H9 (cell line): ENCODE measurements at regions not wholly inside any gene's neighbourhood (a gene's known extent, or its start where the extent isn't known, plus 50 kb on each side); places are given as distances from the start of the nearest gene placed in this dataset.

Experiments used
- DNase-seq: peaks from one replicate; pipeline ENCODE4 v3.0.0-alpha.2; 2017
- H2AFZ ChIP-seq: one replicate; pipeline ENCODE4 v1.6.1; 2013; ENCODE audit warnings: mild to moderate bottlenecking, low read length, control low read depth, moderate library complexity
- H2AK5ac ChIP-seq: 2 replicates; pipeline ENCODE4 v1.6.1; 2013; ENCODE audit warnings: low read length, control low read depth, mixed read lengths; ENCODE audit not compliant: insufficient read length
- H2BK120ac ChIP-seq: one replicate; pipeline ENCODE4 v1.6.1; 2013; ENCODE audit warnings: low read depth, mild to moderate bottlenecking, low read length, control low read depth, inconsistent platforms; ENCODE audit not compliant: poor library complexity, severe bottlenecking
- H2BK12ac ChIP-seq: 2 replicates; pipeline ENCODE4 v1.6.1; 2013; ENCODE audit warnings: low read length, control low read depth, mixed read lengths, low read depth; ENCODE audit not compliant: insufficient read length
- H2BK15ac ChIP-seq: 2 replicates; pipeline ENCODE4 v1.6.1; 2013; ENCODE audit warnings: low read depth, low read length, control low read depth
- H2BK20ac ChIP-seq: one replicate; pipeline ENCODE4 v1.6.1; 2013; ENCODE audit warnings: low read depth, mild to moderate bottlenecking, low read length, control low read depth, inconsistent platforms; ENCODE audit not compliant: poor library complexity, severe bottlenecking
- H2BK5ac ChIP-seq: 2 replicates; pipeline ENCODE4 v1.6.1; 2013; ENCODE audit warnings: low read length, control low read depth, mixed read lengths; ENCODE audit not compliant: insufficient read length
- H3K14ac ChIP-seq: 2 replicates; pipeline ENCODE4 v1.6.1; 2013; ENCODE audit warnings: low read length, control low read depth; ENCODE audit not compliant: insufficient read depth
- H3K18ac ChIP-seq: 2 replicates; pipeline ENCODE4 v1.6.1; 2013; ENCODE audit warnings: low read depth, mild to moderate bottlenecking, mixed read lengths, low read length, control low read depth; ENCODE audit not compliant: insufficient read length
- H3K23ac ChIP-seq: 2 replicates; pipeline ENCODE4 v1.6.1; 2013; ENCODE audit warnings: low read length, control low read depth, mixed read lengths, low read depth; ENCODE audit not compliant: insufficient read length
- H3K23me2 ChIP-seq: 2 replicates; pipeline ENCODE4 v1.6.1; 2013; ENCODE audit warnings: low read depth, mild to moderate bottlenecking, mixed read lengths, low read length, control low read depth; ENCODE audit not compliant: insufficient read length, poor library complexity, severe bottlenecking
- H3K27ac ChIP-seq: 2 replicates; pipeline ENCODE4 v1.5.1; 2013; ENCODE audit warnings: low read length, control low read depth, mixed read lengths, low read depth; ENCODE audit not compliant: insufficient read length
- H3K27me3 ChIP-seq: 2 replicates; pipeline ENCODE4 v1.6.1; 2013; ENCODE audit warnings: low read length, control low read depth, inconsistent platforms; ENCODE audit not compliant: insufficient read depth
- H3K4ac ChIP-seq: 2 replicates; pipeline ENCODE4 v1.6.1; 2013; ENCODE audit warnings: low read depth, mild to moderate bottlenecking, control low read depth, inconsistent platforms, low read length, moderate library complexity
- H3K4me1 ChIP-seq: 2 replicates; pipeline ENCODE4 v1.6.1; 2013; ENCODE audit warnings: low read length, control low read depth, inconsistent platforms; ENCODE audit not compliant: insufficient read depth
- H3K4me2 ChIP-seq: 2 replicates; pipeline ENCODE4 v1.6.1; 2013; ENCODE audit warnings: low read length, control low read depth, mixed read lengths; ENCODE audit not compliant: insufficient read length, insufficient read depth
- H3K56ac ChIP-seq: 2 replicates; pipeline ENCODE4 v1.6.1; 2013; ENCODE audit warnings: low read depth, mild to moderate bottlenecking, mixed read lengths, low read length, control low read depth; ENCODE audit not compliant: insufficient read length
- H3K79me1 ChIP-seq: 2 replicates; pipeline ENCODE4 v1.6.1; 2013; ENCODE audit warnings: low read depth, mild to moderate bottlenecking, moderate library complexity, low read length, control low read depth, inconsistent platforms; ENCODE audit not compliant: insufficient read depth, poor library complexity, severe bottlenecking
- H3K79me2 ChIP-seq: 2 replicates; pipeline ENCODE4 v1.6.1; 2013; ENCODE audit warnings: low read length, control low read depth, inconsistent platforms; ENCODE audit not compliant: insufficient read depth
- H3K9ac ChIP-seq: 2 replicates; pipeline ENCODE4 v1.6.1; 2013; ENCODE audit warnings: low read length, control low read depth, mixed read lengths; ENCODE audit not compliant: insufficient read length; ENCODE audit errors: extremely low read depth
- H3K9me3 ChIP-seq: one replicate; pipeline ENCODE4 v1.6.1; 2013; ENCODE audit warnings: low read depth, low read length, inconsistent platforms; ENCODE audit not compliant: control insufficient read depth
- H3T11ph ChIP-seq: one replicate; pipeline ENCODE4 v1.6.1; 2013; ENCODE audit warnings: mild to moderate bottlenecking, low read length, control low read depth, inconsistent platforms
- H4K20me1 ChIP-seq: one replicate; pipeline ENCODE4 v1.6.1; 2013; ENCODE audit not compliant: control insufficient read depth, insufficient read length, insufficient read depth
- H4K5ac ChIP-seq: 2 replicates; pipeline ENCODE4 v1.6.1; 2013; ENCODE audit warnings: low read depth, mild to moderate bottlenecking, mixed read lengths, low read length, control low read depth; ENCODE audit not compliant: insufficient read length
- H4K8ac ChIP-seq: replicated peaks from 2 replicates; pipeline ENCODE4 v1.6.1; 2013; ENCODE audit warnings: low read length, control low read depth, mixed read lengths, low read depth; ENCODE audit not compliant: insufficient read length
- H4K91ac ChIP-seq: 2 replicates; pipeline ENCODE4 v1.6.1; 2013; ENCODE audit warnings: low read depth, mild to moderate bottlenecking, moderate library complexity, mixed read lengths, low read length, control low read depth; ENCODE audit not compliant: insufficient read length
- H3K27ac Mint-ChIP-seq, 3 experiments: 2 replicates in 2 of 3; 3 replicates in 1 of 3; pipeline ENCODE4 v1.8.0; 2020 to 2021; ENCODE audit warnings: mixed read lengths in 3 of 3, mild to moderate bottlenecking in 1 of 3, moderate library complexity in 1 of 3
- H3K27me3 Mint-ChIP-seq: 2 replicates; pipeline ENCODE4 v1.8.0; 2021; ENCODE audit warnings: low read depth, mild to moderate bottlenecking, moderate library complexity, mixed read lengths
- H3K36me3 Mint-ChIP-seq, 3 experiments: 2 replicates in 2 of 3; 3 replicates in 1 of 3; pipeline ENCODE4 v1.8.0; 2020 to 2021; ENCODE audit warnings: low read depth in 3 of 3, mixed read lengths in 3 of 3; ENCODE audit not compliant: insufficient read depth in 1 of 3
- H3K4me1 Mint-ChIP-seq, 2 experiments: 2 replicates each; pipeline ENCODE4 v1.8.0; 2020; ENCODE audit warnings: mixed read lengths in 2 of 2
- H3K4me3 Mint-ChIP-seq, 2 experiments: 2 replicates in 1 of 2; 3 replicates in 1 of 2; pipeline ENCODE4 v1.8.0; 2020 to 2021; ENCODE audit warnings: mild to moderate bottlenecking in 2 of 2, mixed read lengths in 2 of 2, moderate library complexity in 1 of 2
- H3K9me3 Mint-ChIP-seq, 2 experiments: 2 replicates in 1 of 2; 3 replicates in 1 of 2; pipeline ENCODE4 v1.8.0; 2020; ENCODE audit warnings: mild to moderate bottlenecking in 2 of 2, mixed read lengths in 2 of 2, moderate library complexity in 1 of 2
- WGBS: extraction: QIAGEN DNeasy Blood & Tissue Kit; methylation state at CpG from one replicate; pipeline ENCODE4 v1.1.7; 2013; ENCODE audit warnings: missing lambda C conversion rate, low lambda C conversion rate, mixed read lengths; ENCODE audit not compliant: insufficient read length; ENCODE audit errors: extremely low coverage; 5-methylcytosine and 5-hydroxymethylcytosine counted together
- TF ChIP-seq, protein P1 (sequence below): fragments of 200-600 bp; sonication (generic); conservative IDR thresholded peaks from 3 replicates; pipeline ENCODE4 v1.8.0; 2021; ENCODE audit warnings: antibody characterized with exemption, mild to moderate bottlenecking

DNA sequence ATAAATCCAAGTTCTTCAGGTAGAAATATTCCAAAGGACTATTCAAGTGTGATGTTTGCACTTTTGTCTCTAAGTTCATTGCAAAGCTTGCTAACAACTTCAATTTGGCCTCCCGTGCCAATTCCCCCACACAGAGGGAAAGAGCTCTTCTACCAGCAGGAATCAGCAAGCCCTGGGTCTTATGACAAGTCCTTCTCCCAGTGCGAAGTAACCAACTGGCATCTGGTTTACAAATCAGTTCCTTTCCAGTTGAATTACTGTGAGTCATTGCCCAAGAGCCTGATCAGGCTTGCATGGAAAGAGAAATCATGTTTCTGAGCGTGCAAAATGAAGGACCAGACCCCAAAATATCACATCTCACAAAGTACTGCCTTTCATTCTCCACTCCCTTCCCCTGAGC is 62.7 kb upstream of the SLCO3A1 start:
- H3K9me3 Mint-ChIP-seq = no peaks in the 10 kb centered on the region
- H3K27ac ChIP-seq = no peak overlapping the region
- no peaks in the 10 kb centered on the region for H4K20me1 ChIP-seq
- no peak overlapping the region for H4K8ac ChIP-seq
- H4K5ac ChIP-seq = no peak overlapping the region
- no peak overlapping the region for H2AFZ ChIP-seq
- no peaks in the 10 kb centered on the region for H3K36me3 Mint-ChIP-seq
- H3K79me2 ChIP-seq = no peaks in the 10 kb centered on the region
- H2AK5ac ChIP-seq = no peak overlapping the region
- H3K4me1 Mint-ChIP-seq = no peaks in the 10 kb centered on the region
- H3K23ac ChIP-seq = no peak overlapping the region
- H3K27me3 ChIP-seq = no peaks in the 10 kb centered on the region
- H3K27me3 Mint-ChIP-seq = peaks cover 3% of the 10 kb centered on the region
- no peak overlapping the region for H3K9ac ChIP-seq
- H2BK120ac ChIP-seq = no peak overlapping the region
- H4K91ac ChIP-seq = no peak overlapping the region
- H3K4me3 Mint-ChIP-seq = no peak overlapping the region
- H3T11ph ChIP-seq = no peak overlapping the region
- no peak overlapping the region for H3K4ac ChIP-seq
- no peak overlapping the region for H3K56ac ChIP-seq
- no peak overlapping the region for H2BK5ac ChIP-seq
- no peak overlapping the region for H2BK15ac ChIP-seq
- no peak for DNase-seq
- H2BK12ac ChIP-seq = no peak overlapping the region
- H3K23me2 ChIP-seq = no peaks in the 10 kb centered on the region
- no peak overlapping the region for H3K14ac ChIP-seq
- no peak overlapping the region for H3K27ac Mint-ChIP-seq
- no CpG with 5 or more reads among the region's 3 CpGs for WGBS
- TF ChIP-seq, protein P1, sequence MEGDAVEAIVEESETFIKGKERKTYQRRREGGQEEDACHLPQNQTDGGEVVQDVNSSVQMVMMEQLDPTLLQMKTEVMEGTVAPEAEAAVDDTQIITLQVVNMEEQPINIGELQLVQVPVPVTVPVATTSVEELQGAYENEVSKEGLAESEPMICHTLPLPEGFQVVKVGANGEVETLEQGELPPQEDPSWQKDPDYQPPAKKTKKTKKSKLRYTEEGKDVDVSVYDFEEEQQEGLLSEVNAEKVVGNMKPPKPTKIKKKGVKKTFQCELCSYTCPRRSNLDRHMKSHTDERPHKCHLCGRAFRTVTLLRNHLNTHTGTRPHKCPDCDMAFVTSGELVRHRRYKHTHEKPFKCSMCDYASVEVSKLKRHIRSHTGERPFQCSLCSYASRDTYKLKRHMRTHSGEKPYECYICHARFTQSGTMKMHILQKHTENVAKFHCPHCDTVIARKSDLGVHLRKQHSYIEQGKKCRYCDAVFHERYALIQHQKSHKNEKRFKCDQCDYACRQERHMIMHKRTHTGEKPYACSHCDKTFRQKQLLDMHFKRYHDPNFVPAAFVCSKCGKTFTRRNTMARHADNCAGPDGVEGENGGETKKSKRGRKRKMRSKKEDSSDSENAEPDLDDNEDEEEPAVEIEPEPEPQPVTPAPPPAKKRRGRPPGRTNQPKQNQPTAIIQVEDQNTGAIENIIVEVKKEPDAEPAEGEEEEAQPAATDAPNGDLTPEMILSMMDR = no peak
- H2BK20ac ChIP-seq = no peak overlapping the region
- no peak overlapping the region for H3K4me2 ChIP-seq
- no peaks in the 10 kb centered on the region for H3K4me1 ChIP-seq
- H3K79me1 ChIP-seq = no peaks in the 10 kb centered on the region
- no peaks in the 10 kb centered on the region for H3K9me3 ChIP-seq
- H3K18ac ChIP-seq = no peak overlapping the region
